Muscle of leg (tissue), 3 donors: ENCODE measurements at regions not wholly inside any gene's neighbourhood (a gene's known extent, or its start where the extent isn't known, plus 50 kb on each side); places are given as distances from the start of the nearest gene placed in this dataset.
"Not testable (repeated sequence)": the region's sequence is repeated elsewhere in the genome, so short reads cannot be mapped to it uniquely, and the experiment has no call there.

Source experiments
- DNase-seq: peaks from one replicate; pipeline ENCODE4 v3.0.0; 2013
- H3K27ac ChIP-seq: one replicate; pipeline ENCODE4 v1.5.1; 2013; ENCODE audit warnings: mild to moderate bottlenecking, low read length, control low read depth
- H3K27me3 ChIP-seq: one replicate; pipeline ENCODE4 v1.6.1; 2013; ENCODE audit warnings: low read length; ENCODE audit not compliant: control insufficient read depth, insufficient read depth
- H3K36me3 ChIP-seq: one replicate; pipeline ENCODE4 v1.6.1; 2013; ENCODE audit warnings: low read length; ENCODE audit not compliant: control insufficient read depth, insufficient read depth
- H3K4me1 ChIP-seq: one replicate; pipeline ENCODE4 v1.6.1; 2013; ENCODE audit warnings: low read length; ENCODE audit not compliant: control insufficient read depth, insufficient read depth
- H3K4me3 ChIP-seq: one replicate; pipeline ENCODE4 v1.5.1; 2013; ENCODE audit warnings: low read length, control low read depth
- H3K9me3 ChIP-seq: replicated peaks from 2 replicates; pipeline ENCODE4 v1.6.1; 2013; ENCODE audit warnings: low read depth, low read length; ENCODE audit not compliant: control insufficient read depth
- WGBS: methylation state at CpG from one replicate; pipeline ENCODE4 v1.1.5; 2013; ENCODE audit warnings: missing lambda C conversion rate; ENCODE audit not compliant: insufficient coverage; 5-methylcytosine and 5-hydroxymethylcytosine counted together

- H3K27ac ChIP-seq = no peak overlapping the region
- H3K27me3 ChIP-seq = no peaks in the 10 kb centered on the region
- H3K9me3 ChIP-seq = no peaks in the 10 kb centered on the region
- no peaks in the 10 kb centered on the region for H3K36me3 ChIP-seq
- H3K4me1 ChIP-seq = no peaks in the 10 kb centered on the region
- DNase-seq = no peak
- WGBS = 44% methylated on average over 3 of the region's 5 CpGs
- H3K4me3 ChIP-seq = no peak overlapping the region
Observed at GRCh38 chr10:56231436-56231835, 129.6 kb downstream of the ZWINT start.

GRCh38 chr10:56222237-56222636 is 138.8 kb downstream of the ZWINT start:
- Histone ChIP-seq H3K4me1 (no peaks in the 10 kb centered on the region), H3K27me3 (no peaks in the 10 kb centered on the region), H3K27ac (no peak overlapping the region), H3K36me3 (no peaks in the 10 kb centered on the region), H3K4me3 (no peak overlapping the region), H3K9me3 (no peaks in the 10 kb centered on the region)
- no CpG with 5 or more reads among the region's 3 CpGs for WGBS
- no peak for DNase-seq

- no peaks in the 10 kb centered on the region for H3K4me1 ChIP-seq
- WGBS = 93% methylated on average over 6 of the region's 6 CpGs
Observed at GRCh38 chr10:56212951-56213350, 148.1 kb downstream of the ZWINT start.

GRCh38 chr10:56181607-56182006 is 179.5 kb downstream of the ZWINT start:
- WGBS = no CpG with 5 or more reads among the region's 2 CpGs
- no peak for DNase-seq
- no peak overlapping the region for H3K27ac ChIP-seq

More at GRCh38 chr10:56212951-56213350, 148.1 kb downstream of the ZWINT start:
- no peak for DNase-seq
- no peaks in the 10 kb centered on the region for H3K9me3 ChIP-seq
- no peak overlapping the region for H3K27ac ChIP-seq
- no peaks in the 10 kb centered on the region for H3K36me3 ChIP-seq
- H3K27me3 ChIP-seq = no peaks in the 10 kb centered on the region
- H3K4me3 ChIP-seq = no peak overlapping the region

GRCh38 chr10:56178210-56178609 is 182.8 kb downstream of the ZWINT start:
- no peak for DNase-seq
- Histone ChIP-seq H3K36me3 (no peaks in the 10 kb centered on the region), H3K27me3 (no peaks in the 10 kb centered on the region), H3K4me1 (no peaks in the 10 kb centered on the region), H3K27ac (no peak overlapping the region), H3K4me3 (no peak overlapping the region), H3K9me3 (no peaks in the 10 kb centered on the region)
- 0% methylated on average over 1 of the region's 4 CpGs for WGBS

More at GRCh38 chr10:56181607-56182006, 179.5 kb downstream of the ZWINT start:
- H3K27me3 ChIP-seq = no peaks in the 10 kb centered on the region
- H3K36me3 ChIP-seq = no peaks in the 10 kb centered on the region
- no peak overlapping the region for H3K4me3 ChIP-seq
- no peaks in the 10 kb centered on the region for H3K4me1 ChIP-seq
- H3K9me3 ChIP-seq = no peaks in the 10 kb centered on the region

DNA sequence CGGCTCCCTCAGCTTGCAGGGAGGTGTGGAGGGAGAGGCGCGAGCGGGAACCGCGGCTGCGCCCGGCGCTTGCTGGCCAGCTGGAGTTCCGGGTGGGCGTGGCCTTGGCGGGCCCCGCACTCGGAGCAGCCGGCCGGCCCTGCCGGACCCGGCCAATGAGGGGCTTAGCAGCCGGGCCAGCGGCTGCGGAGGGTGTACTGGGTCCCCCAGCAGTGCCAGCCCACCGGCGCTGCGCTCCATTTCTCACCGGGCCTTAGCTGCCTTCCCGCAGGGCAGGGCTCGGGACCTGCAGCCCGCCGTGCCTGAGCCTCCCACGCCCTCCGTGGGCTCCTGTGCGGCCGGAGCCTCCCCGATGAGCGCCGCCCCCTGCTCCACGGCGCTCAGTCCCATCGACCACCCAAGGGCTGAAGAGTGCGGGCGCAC is 206.0 kb downstream of the ZWINT start:
- H3K4me1 ChIP-seq, H3K27me3 ChIP-seq, H3K36me3 ChIP-seq, H3K4me3 ChIP-seq, H3K9me3 ChIP-seq, H3K27ac ChIP-seq, DNase-seq: not testable (repeated sequence)
- WGBS = 93% methylated on average over 35 of the region's 41 CpGs

GRCh38 chr10:56146806-56147205 is 214.3 kb downstream of the ZWINT start:
- Histone ChIP-seq H3K36me3 (no peaks in the 10 kb centered on the region), H3K4me3 (no peak overlapping the region), H3K27me3 (no peaks in the 10 kb centered on the region), H3K27ac (no peak overlapping the region), H3K9me3 (peaks cover 8% of the 10 kb centered on the region), H3K4me1 (no peaks in the 10 kb centered on the region)
- DNase-seq = no peak
- no CpG with 5 or more reads among the region's 2 CpGs for WGBS

- no peaks in the 10 kb centered on the region for H3K36me3 ChIP-seq
- no CpG with 5 or more reads among the region's 1 CpG for WGBS
- H3K27me3 ChIP-seq = no peaks in the 10 kb centered on the region
- DNase-seq = no peak
- no peak overlapping the region for H3K4me3 ChIP-seq
- H3K9me3 ChIP-seq = no peaks in the 10 kb centered on the region
- no peak overlapping the region for H3K27ac ChIP-seq
- H3K4me1 ChIP-seq = no peaks in the 10 kb centered on the region
Observed at GRCh38 chr10:56142092-56142728, 218.8 kb downstream of the ZWINT start.

GRCh38 chr10:56139405-56139804 is 221.7 kb downstream of the ZWINT start:
- no peak for DNase-seq
- Histone ChIP-seq H3K9me3 (no peaks in the 10 kb centered on the region), H3K36me3 (no peaks in the 10 kb centered on the region), H3K27me3 (no peaks in the 10 kb centered on the region), H3K4me1 (no peaks in the 10 kb centered on the region), H3K4me3 (no peak overlapping the region), H3K27ac (no peak overlapping the region)
- 40% methylated on average over 1 of the region's 4 CpGs for WGBS

DNA sequence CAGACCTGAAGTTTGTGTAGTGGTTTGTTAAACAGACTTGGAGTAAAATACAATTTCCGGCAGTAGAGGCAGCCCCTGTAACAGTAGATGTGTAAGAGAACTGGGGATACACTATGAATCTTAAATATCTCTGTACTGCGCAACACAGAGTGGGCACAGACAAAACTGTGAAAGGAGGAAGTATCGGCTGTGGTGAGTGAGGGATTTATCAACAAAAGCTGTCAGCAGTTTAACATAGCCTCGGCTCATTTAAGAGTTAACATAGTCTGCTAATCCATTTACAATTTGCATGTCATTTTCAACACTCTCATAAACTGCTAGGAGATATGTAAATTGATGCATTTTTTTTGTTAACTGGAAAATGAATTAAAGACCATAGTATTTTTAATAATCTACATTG is 225.2 kb downstream of the ZWINT start:
- Histone ChIP-seq H3K4me1 (no peaks in the 10 kb centered on the region), H3K9me3 (no peaks in the 10 kb centered on the region), H3K4me3 (no peak overlapping the region), H3K27ac (no peak overlapping the region), H3K36me3 (no peaks in the 10 kb centered on the region), H3K27me3 (no peaks in the 10 kb centered on the region)
- DNase-seq = no peak
- 100% methylated on average over 1 of the region's 4 CpGs for WGBS

GRCh38 chr10:56123247-56123646 is 237.8 kb downstream of the ZWINT start:
- DNase-seq = no peak
- no CpG with 5 or more reads among the region's 1 CpG for WGBS

More at GRCh38 chr10:56123247-56123646, 237.8 kb downstream of the ZWINT start:
- Histone ChIP-seq H3K9me3 (no peaks in the 10 kb centered on the region), H3K27me3 (no peaks in the 10 kb centered on the region), H3K4me1 (no peaks in the 10 kb centered on the region), H3K36me3 (no peaks in the 10 kb centered on the region), H3K4me3 (no peak overlapping the region), H3K27ac (no peak overlapping the region)
